ENCODE measurements at regions not wholly inside any gene's neighbourhood (a gene's known extent, or its start where the extent isn't known, plus 50 kb on each side); places are given as distances from the start of the nearest gene placed in this dataset.
A peak's percentile ranks its signal among the peaks of the same experiment; 100 is the strongest.
"Not testable (repeated sequence)": the region's sequence is repeated elsewhere in the genome, so short reads cannot be mapped to it uniquely, and the experiment has no call there.

GRCh38 chr14:44385906-44386305 lies 121.2 kb downstream of the FSCB start:
- no peak for DNase-seq (ENCODE audit: low read depth)

- DNase-seq (ENCODE audit: low read depth) = not testable (repeated sequence)
These were observed 121.8 kb downstream of the FSCB start for GRCh38 chr14:44385296-44385695.

- DNase-seq (ENCODE audit: low read depth) = not testable (repeated sequence)
These were observed 122.3 kb downstream of the FSCB start for GRCh38 chr14:44384601-44385293.

- DNase-seq (ENCODE audit: low read depth) = no peak
These were observed 123.0 kb downstream of the FSCB start for GRCh38 chr14:44384093-44384492.

- DNase-seq (ENCODE audit: low read depth) = no peak
These were observed 123.4 kb downstream of the FSCB start for GRCh38 chr14:44383636-44384035.

- peak; percentile 1 for DNase-seq (ENCODE audit: low read depth)
These were observed 127.6 kb downstream of the FSCB start for GRCh38 chr14:44379292-44379977.

GRCh38 chr14:44374906-44375305 lies 132.2 kb downstream of the FSCB start:
- DNase-seq (ENCODE audit: low read depth) = no peak

GRCh38 chr14:44372807-44373489 lies 134.1 kb downstream of the FSCB start:
- DNase-seq (ENCODE audit: low read depth) = peak; percentile 1

GRCh38 chr14:44372231-44372630 lies 134.9 kb downstream of the FSCB start:
- no peak for DNase-seq (ENCODE audit: low read depth)

GRCh38 chr14:44370727-44371126 lies 136.4 kb downstream of the FSCB start:
- DNase-seq (ENCODE audit: low read depth) = no peak

GRCh38 chr14:44369401-44370123 lies 137.5 kb downstream of the FSCB start:
- DNase-seq (ENCODE audit: low read depth) = no peak

- DNase-seq (ENCODE audit: low read depth) = no peak
These were observed 146.0 kb downstream of the FSCB start for GRCh38 chr14:44361083-44361482.

- DNase-seq (ENCODE audit: low read depth) = no peak
These were observed 153.3 kb downstream of the FSCB start for GRCh38 chr14:44353805-44354204.

GRCh38 chr14:44352201-44352600 lies 154.9 kb downstream of the FSCB start:
- DNase-seq (ENCODE audit: low read depth) = no peak

- no peak for DNase-seq (ENCODE audit: low read depth)
These were observed 159.8 kb downstream of the FSCB start for GRCh38 chr14:44347316-44347715.

- DNase-seq (ENCODE audit: low read depth) = no peak
These were observed 166.0 kb downstream of the FSCB start for GRCh38 chr14:44341116-44341515.

GRCh38 chr14:44339862-44340261 lies 167.2 kb downstream of the FSCB start:
- DNase-seq (ENCODE audit: low read depth) = no peak

- DNase-seq (ENCODE audit: low read depth) = peak; percentile 4
These were observed 167.9 kb downstream of the FSCB start for GRCh38 chr14:44339231-44339630.

- DNase-seq (ENCODE audit: low read depth) = no peak
These were observed 189.7 kb downstream of the FSCB start for GRCh38 chr14:44317441-44317746.

GRCh38 chr14:44316647-44317440 lies 190.2 kb downstream of the FSCB start:
- peak; percentile 85 for DNase-seq (ENCODE audit: low read depth)

- no peak for DNase-seq (ENCODE audit: low read depth)
These were observed 197.8 kb downstream of the FSCB start for GRCh38 chr14:44309331-44309730.

GRCh38 chr14:44300916-44301315 lies 206.2 kb downstream of the FSCB start:
- no peak for DNase-seq (ENCODE audit: low read depth)

Measured in ELR (cell line).